NCI-H1092 (cell line): ENCODE measurements at regions not wholly inside any gene's neighbourhood (a gene's known extent, or its start where the extent isn't known, plus 50 kb on each side); places are given as distances from the start of the nearest gene placed in this dataset.
A peak's percentile ranks its signal among the peaks of the same experiment; 100 is the strongest.

Experiments used
- DNase-seq: peaks from one replicate; lab custom pipeline; 2025; lab: John Stamatoyannopoulos, UW

- no peak for DNase-seq
These were observed 61.1 kb downstream of the SPATA31C2 start for GRCh38 chr9:88077071-88077617.

GRCh38 chr9:88076286-88077070, 61.8 kb downstream of the SPATA31C2 start:
- peak; percentile 87 for DNase-seq

GRCh38 chr9:88075966-88076285, 62.3 kb downstream of the SPATA31C2 start:
- DNase-seq, result no peak

GRCh38 chr9:88075506-88075905, 62.8 kb downstream of the SPATA31C2 start:
- no peak for DNase-seq

GRCh38 chr9:88074931-88075330, 63.3 kb downstream of the SPATA31C2 start:
- no peak for DNase-seq

- no peak for DNase-seq
These were observed 65.4 kb downstream of the SPATA31C2 start for GRCh38 chr9:88072831-88073375.

- no peak for DNase-seq
These were observed 66.9 kb downstream of the SPATA31C2 start for GRCh38 chr9:88071331-88071730.

- no peak for DNase-seq
These were observed 72.7 kb downstream of the SPATA31C2 start for GRCh38 chr9:88065619-88066018.

GRCh38 chr9:88064554-88064953, 73.7 kb downstream of the SPATA31C2 start:
- no peak for DNase-seq

- no peak for DNase-seq
These were observed 77.5 kb downstream of the SPATA31C2 start for GRCh38 chr9:88060746-88061145.

GRCh38 chr9:88059469-88059868, 78.8 kb downstream of the SPATA31C2 start:
- DNase-seq, result no peak

GRCh38 chr9:88056876-88057275, 81.4 kb downstream of the SPATA31C2 start:
- no peak for DNase-seq

- DNase-seq, result no peak
These were observed 79.6 kb upstream of the CDK20 start for GRCh38 chr9:88053856-88054501.

GRCh38 chr9:88052321-88052965, 78.1 kb upstream of the CDK20 start:
- DNase-seq, result no peak

- no peak for DNase-seq
These were observed 76.8 kb upstream of the CDK20 start for GRCh38 chr9:88051138-88051537.

- no peak for DNase-seq
These were observed 75.5 kb upstream of the CDK20 start for GRCh38 chr9:88049677-88050307.

- DNase-seq, result no peak
These were observed 72.2 kb upstream of the CDK20 start for GRCh38 chr9:88046542-88046941.

GRCh38 chr9:88045686-88046085, 71.4 kb upstream of the CDK20 start:
- DNase-seq, result no peak

GRCh38 chr9:88044200-88044599, 69.9 kb upstream of the CDK20 start:
- no peak for DNase-seq

GRCh38 chr9:88043647-88044046, 69.3 kb upstream of the CDK20 start:
- no peak for DNase-seq

GRCh38 chr9:88041447-88041846, 67.1 kb upstream of the CDK20 start:
- no peak for DNase-seq

- no peak for DNase-seq
These were observed 63.0 kb upstream of the CDK20 start for GRCh38 chr9:88037285-88037845.
